22Rv1 (cell line): ENCODE measurements at regions not wholly inside any gene's neighbourhood (a gene's known extent, or its start where the extent isn't known, plus 50 kb on each side); places are given as distances from the start of the nearest gene placed in this dataset.

Experiments used
- ZFX ChIP-seq: fragments of 450-650 bp; IDR thresholded peaks from 2 replicates; pipeline ENCODE4 v1.6.1; 2017; ENCODE audit warnings: antibody characterized with exemption, borderline replicate concordance
- TF ChIP-seq, protein P1 (sequence below): fragments of 450-650 bp; IDR thresholded peaks from 2 replicates; pipeline ENCODE4 v1.5.1; 2017; ENCODE audit warnings: mild to moderate bottlenecking

DNA sequence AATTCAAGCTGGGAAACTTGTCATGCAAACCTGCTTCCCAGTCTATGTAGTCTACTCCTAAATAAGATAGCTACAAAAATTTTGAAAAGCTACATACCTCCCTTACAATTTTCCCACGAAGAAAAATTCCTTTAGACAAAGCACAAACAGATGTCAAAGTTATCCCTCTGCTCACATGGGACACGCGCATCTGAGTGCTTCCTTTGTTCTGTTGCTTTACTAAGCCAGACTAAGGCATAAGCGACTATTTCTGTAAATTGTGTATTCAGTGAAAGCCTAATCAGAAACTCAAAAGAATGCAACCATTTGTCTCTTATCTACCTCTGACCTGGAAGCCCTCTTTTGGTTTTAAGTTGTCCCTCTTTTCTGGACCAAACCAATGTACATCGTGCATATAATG lies 583.7 kb upstream of the B3GAT1 start:
- TF ChIP-seq, protein P1, sequence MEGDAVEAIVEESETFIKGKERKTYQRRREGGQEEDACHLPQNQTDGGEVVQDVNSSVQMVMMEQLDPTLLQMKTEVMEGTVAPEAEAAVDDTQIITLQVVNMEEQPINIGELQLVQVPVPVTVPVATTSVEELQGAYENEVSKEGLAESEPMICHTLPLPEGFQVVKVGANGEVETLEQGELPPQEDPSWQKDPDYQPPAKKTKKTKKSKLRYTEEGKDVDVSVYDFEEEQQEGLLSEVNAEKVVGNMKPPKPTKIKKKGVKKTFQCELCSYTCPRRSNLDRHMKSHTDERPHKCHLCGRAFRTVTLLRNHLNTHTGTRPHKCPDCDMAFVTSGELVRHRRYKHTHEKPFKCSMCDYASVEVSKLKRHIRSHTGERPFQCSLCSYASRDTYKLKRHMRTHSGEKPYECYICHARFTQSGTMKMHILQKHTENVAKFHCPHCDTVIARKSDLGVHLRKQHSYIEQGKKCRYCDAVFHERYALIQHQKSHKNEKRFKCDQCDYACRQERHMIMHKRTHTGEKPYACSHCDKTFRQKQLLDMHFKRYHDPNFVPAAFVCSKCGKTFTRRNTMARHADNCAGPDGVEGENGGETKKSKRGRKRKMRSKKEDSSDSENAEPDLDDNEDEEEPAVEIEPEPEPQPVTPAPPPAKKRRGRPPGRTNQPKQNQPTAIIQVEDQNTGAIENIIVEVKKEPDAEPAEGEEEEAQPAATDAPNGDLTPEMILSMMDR = no peak
- no peak for TF ChIP-seq ZFX
